ENCODE measurements at regions not wholly inside any gene's neighbourhood (a gene's known extent, or its start where the extent isn't known, plus 50 kb on each side); places are given as distances from the start of the nearest gene placed in this dataset.
A peak's percentile ranks its signal among the peaks of the same experiment; 100 is the strongest.
"Not testable (repeated sequence)": the region's sequence is repeated elsewhere in the genome, so short reads cannot be mapped to it uniquely, and the experiment has no call there.

- no peak for DNase-seq
Measured at GRCh38 chr11:11220786-11221185, 132.3 kb downstream of the CSNK2A3 start.

- DNase-seq = no peak
Measured at GRCh38 chr11:11218629-11218986, 134.4 kb downstream of the CSNK2A3 start.

GRCh38 chr11:11217929-11218628 lies 135.0 kb downstream of the CSNK2A3 start:
- no peak for DNase-seq

GRCh38 chr11:11217289-11217928 lies 135.6 kb downstream of the CSNK2A3 start:
- no peak for DNase-seq

GRCh38 chr11:11215944-11216343 lies 137.1 kb downstream of the CSNK2A3 start:
- DNase-seq = no peak

GRCh38 chr11:11215058-11215815 lies 137.8 kb downstream of the CSNK2A3 start:
- no peak for DNase-seq

GRCh38 chr11:11213117-11213516 lies 139.9 kb downstream of the CSNK2A3 start:
- DNase-seq = no peak

- no peak for DNase-seq
Measured at GRCh38 chr11:11211888-11212287, 141.2 kb downstream of the CSNK2A3 start.

GRCh38 chr11:11211186-11211585 lies 141.9 kb downstream of the CSNK2A3 start:
- no peak for DNase-seq

- no peak for DNase-seq
Measured at GRCh38 chr11:11210446-11210845, 142.6 kb downstream of the CSNK2A3 start.

- DNase-seq = no peak
Measured at GRCh38 chr11:11209967-11210366, 143.1 kb downstream of the CSNK2A3 start.

GRCh38 chr11:11208994-11209393 lies 144.1 kb downstream of the CSNK2A3 start:
- no peak for DNase-seq

GRCh38 chr11:11207428-11207827 lies 145.6 kb downstream of the CSNK2A3 start:
- no peak for DNase-seq

- DNase-seq = no peak
Measured at GRCh38 chr11:11206484-11206883, 146.6 kb downstream of the CSNK2A3 start.

- no peak for DNase-seq
Measured at GRCh38 chr11:11202885-11203284, 150.2 kb downstream of the CSNK2A3 start.

GRCh38 chr11:11201302-11201701 lies 151.7 kb downstream of the CSNK2A3 start:
- not testable (repeated sequence) for DNase-seq

- no peak for DNase-seq
Measured at GRCh38 chr11:11192541-11192940, 160.5 kb downstream of the CSNK2A3 start.

- no peak for DNase-seq
Measured at GRCh38 chr11:11189506-11189905, 163.5 kb downstream of the CSNK2A3 start.

- DNase-seq = no peak
Measured at GRCh38 chr11:11186249-11186648, 166.8 kb downstream of the CSNK2A3 start.

- no peak for DNase-seq
Measured at GRCh38 chr11:11182261-11182660, 170.8 kb downstream of the CSNK2A3 start.

GRCh38 chr11:11178671-11179638 lies 174.1 kb downstream of the CSNK2A3 start:
- peak; percentile 50 for DNase-seq

- DNase-seq = no peak
Measured at GRCh38 chr11:11177156-11177808, 175.8 kb downstream of the CSNK2A3 start.
